ENCODE measurements at regions not wholly inside any gene's neighbourhood (a gene's known extent, or its start where the extent isn't known, plus 50 kb on each side); places are given as distances from the start of the nearest gene placed in this dataset.

DNA sequence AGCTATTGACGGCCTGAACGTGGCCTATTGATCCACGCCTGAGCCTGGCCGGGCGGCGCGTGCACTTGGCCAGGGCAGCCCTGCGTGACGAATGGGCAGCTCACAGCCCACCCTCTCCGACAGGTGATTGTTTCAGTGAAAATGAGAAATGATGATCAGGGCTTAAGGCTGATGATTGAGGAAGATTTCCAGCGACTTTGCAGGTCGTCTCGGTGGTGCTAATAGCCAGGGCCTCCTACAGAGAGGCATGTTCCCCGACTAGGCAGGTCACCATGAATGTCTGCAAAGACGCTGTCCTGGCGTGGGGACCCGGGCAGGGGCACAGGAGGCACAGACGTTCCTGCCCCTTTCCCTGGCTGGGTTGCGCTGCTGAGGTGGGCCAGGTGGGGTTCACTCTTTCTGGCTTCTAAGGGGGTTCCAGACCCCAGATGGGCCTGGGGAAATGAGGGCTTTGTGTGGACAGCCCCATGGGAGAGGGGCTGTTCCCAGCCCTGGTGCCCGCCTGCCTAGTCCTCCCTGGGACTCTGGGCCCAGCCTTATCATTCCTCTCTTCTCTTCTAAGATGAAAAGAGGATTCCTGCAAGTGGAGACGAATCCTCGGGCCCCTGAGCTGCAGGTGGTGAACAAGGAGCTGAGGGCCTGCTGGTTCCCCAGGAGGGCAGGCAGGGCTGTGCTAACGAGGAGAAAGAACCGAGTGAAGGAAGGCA lies 157.4 kb downstream of the KIF26A start:
- DNase-seq: peak in 2 of 5 donors; percentile 30 to 53
- Histone ChIP-seq H3K9ac (ENCODE audit: low read length in 3 of 3) (no peak overlapping the region), H3K27me3 (ENCODE audit: control insufficient read depth, insufficient read depth, low read length) (peaks cover 2% of the 10 kb centered on the region), H3K27ac (ENCODE audit: low read depth in 2 of 2, low read length in 2 of 2) (no peak overlapping the region), H3K4me3 (ENCODE audit: low read length in 3 of 3) (no peak overlapping the region), H3K4me1 (ENCODE audit: control insufficient read depth in 2 of 3, insufficient read depth in 2 of 3, low read depth in 1 of 3, low read length in 3 of 3) (no peaks in the 10 kb centered on the region), H3K36me3 (ENCODE audit: control insufficient read depth in 2 of 3, insufficient read depth in 3 of 3, low read length in 3 of 3) (no peaks in the 10 kb centered on the region), H3K9me3 (ENCODE audit: control insufficient read depth in 2 of 3, insufficient read depth in 1 of 3, low read length in 3 of 3) (no peaks in the 10 kb centered on the region)
- no peak for FAIRE-seq
- TF ChIP-seq CTCF (IDR thresholded peaks at IDR 0.05; ENCODE audit: borderline replicate concordance, extremely low read depth, insufficient read depth): no peak
- intact Hi-C loops (cut with DNase I): no loop called here

DNA sequence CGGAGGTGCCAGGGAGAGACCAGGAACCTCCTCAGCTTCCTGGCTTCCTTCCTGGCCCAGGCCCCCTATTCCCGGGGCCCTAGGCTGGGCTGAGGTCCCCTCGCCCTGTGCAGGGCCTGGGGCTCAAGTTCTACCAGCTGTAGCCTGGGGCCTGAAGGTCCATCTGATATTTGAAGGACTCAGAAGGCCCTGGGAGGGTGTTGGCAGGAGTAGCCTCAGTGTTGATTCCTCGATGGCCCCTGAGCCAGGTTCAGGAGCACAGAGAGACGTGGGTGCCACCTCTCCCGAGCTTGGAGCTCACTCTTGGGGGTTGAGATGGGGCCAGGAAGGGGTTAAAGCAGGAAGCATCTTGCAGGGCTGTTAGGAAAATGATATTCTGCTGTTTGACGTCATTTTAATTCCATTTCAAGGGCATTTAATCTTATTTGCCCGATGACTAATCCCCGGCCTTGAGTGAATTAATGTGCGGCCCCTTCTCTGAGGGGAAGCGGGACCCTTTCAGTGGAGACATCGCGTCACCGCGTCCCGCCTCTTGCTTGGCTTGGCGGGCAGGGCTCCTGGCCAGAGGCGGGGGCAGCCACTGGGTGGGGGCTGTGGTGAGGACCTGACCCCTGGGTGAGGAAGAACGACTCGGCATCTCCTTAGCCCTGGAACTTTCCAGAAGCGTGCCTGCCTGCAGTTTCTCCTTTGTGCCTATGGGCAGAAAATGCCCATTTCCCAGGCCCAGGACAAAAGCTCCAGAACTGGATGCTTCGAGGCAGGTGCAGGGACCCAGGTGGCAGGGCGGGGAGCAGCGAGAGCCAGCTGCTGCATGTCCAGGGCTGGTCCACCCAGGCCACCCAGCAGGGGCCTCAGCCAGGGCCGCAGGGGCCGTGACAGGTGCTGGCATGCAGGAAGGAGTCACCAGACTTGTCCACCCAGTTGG lies 158.3 kb downstream of the KIF26A start:
- DNase-seq (peak in 2 of 5 donors; percentile 55 to 73), FAIRE-seq (no peak)
- no peaks in the 10 kb centered on the region for H3K27me3 ChIP-seq (ENCODE audit: control insufficient read depth, insufficient read depth, low read length)
- no peaks in the 10 kb centered on the region for H3K36me3 ChIP-seq (ENCODE audit: control insufficient read depth in 2 of 3, insufficient read depth in 3 of 3, low read length in 3 of 3)
- H3K9ac ChIP-seq (ENCODE audit: low read length in 3 of 3): no peak overlapping the region
- intact Hi-C loops (cut with DNase I): no loop called here
- no peaks in the 10 kb centered on the region for H3K9me3 ChIP-seq (ENCODE audit: control insufficient read depth in 2 of 3, insufficient read depth in 1 of 3, low read length in 3 of 3)
- TF ChIP-seq CTCF (IDR thresholded peaks at IDR 0.05; ENCODE audit: borderline replicate concordance, extremely low read depth, insufficient read depth): no peak
- H3K4me3 ChIP-seq (ENCODE audit: low read length in 3 of 3): no peak overlapping the region
- H3K4me1 ChIP-seq (ENCODE audit: control insufficient read depth in 2 of 3, insufficient read depth in 2 of 3, low read depth in 1 of 3, low read length in 3 of 3): no peaks in the 10 kb centered on the region
- no peak overlapping the region for H3K27ac ChIP-seq (ENCODE audit: low read depth in 2 of 2, low read length in 2 of 2)

DNA sequence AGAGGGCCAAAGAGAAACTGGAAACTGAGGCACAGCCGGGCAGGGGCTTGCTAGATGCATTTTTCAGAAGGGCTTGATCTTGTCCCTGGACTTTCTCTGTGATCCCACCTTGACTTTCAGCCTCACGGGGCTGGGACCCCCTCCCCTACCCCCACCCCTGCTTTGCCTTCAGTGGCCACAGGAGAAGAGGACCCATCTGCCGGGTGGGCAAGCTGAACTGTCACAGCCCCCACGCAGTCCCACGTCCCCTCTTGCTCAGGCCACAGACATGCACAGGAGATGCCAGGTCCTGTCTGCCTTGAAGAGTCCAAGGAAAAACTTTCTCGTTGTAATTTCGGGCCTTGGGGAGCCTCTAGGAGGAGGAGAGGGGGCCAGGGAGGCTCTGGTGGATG lies 158.9 kb downstream of the KIF26A start:
- no peaks in the 10 kb centered on the region for H3K36me3 ChIP-seq (ENCODE audit: control insufficient read depth in 2 of 3, insufficient read depth in 3 of 3, low read length in 3 of 3)
- DNase-seq: peak in 1 of 5 donors; percentile 49
- TF ChIP-seq CTCF (IDR thresholded peaks at IDR 0.05; ENCODE audit: borderline replicate concordance, extremely low read depth, insufficient read depth): no peak
- no peaks in the 10 kb centered on the region for H3K9me3 ChIP-seq (ENCODE audit: control insufficient read depth in 2 of 3, insufficient read depth in 1 of 3, low read length in 3 of 3)
- H3K27ac ChIP-seq (ENCODE audit: low read depth in 2 of 2, low read length in 2 of 2): no peak overlapping the region
- FAIRE-seq: no peak
- H3K27me3 ChIP-seq (ENCODE audit: control insufficient read depth, insufficient read depth, low read length): no peaks in the 10 kb centered on the region
- intact Hi-C loops (cut with DNase I): no loop called here
- no peaks in the 10 kb centered on the region for H3K4me1 ChIP-seq (ENCODE audit: control insufficient read depth in 2 of 3, insufficient read depth in 2 of 3, low read depth in 1 of 3, low read length in 3 of 3)
- no peak overlapping the region for H3K9ac ChIP-seq (ENCODE audit: low read length in 3 of 3)
- no peak overlapping the region for H3K4me3 ChIP-seq (ENCODE audit: low read length in 3 of 3)
